ENCODE measurements at regions not wholly inside any gene's neighbourhood (a gene's known extent, or its start where the extent isn't known, plus 50 kb on each side); places are given as distances from the start of the nearest gene placed in this dataset.
"Not testable (repeated sequence)": the region's sequence is repeated elsewhere in the genome, so short reads cannot be mapped to it uniquely, and the experiment has no call there.

DNA sequence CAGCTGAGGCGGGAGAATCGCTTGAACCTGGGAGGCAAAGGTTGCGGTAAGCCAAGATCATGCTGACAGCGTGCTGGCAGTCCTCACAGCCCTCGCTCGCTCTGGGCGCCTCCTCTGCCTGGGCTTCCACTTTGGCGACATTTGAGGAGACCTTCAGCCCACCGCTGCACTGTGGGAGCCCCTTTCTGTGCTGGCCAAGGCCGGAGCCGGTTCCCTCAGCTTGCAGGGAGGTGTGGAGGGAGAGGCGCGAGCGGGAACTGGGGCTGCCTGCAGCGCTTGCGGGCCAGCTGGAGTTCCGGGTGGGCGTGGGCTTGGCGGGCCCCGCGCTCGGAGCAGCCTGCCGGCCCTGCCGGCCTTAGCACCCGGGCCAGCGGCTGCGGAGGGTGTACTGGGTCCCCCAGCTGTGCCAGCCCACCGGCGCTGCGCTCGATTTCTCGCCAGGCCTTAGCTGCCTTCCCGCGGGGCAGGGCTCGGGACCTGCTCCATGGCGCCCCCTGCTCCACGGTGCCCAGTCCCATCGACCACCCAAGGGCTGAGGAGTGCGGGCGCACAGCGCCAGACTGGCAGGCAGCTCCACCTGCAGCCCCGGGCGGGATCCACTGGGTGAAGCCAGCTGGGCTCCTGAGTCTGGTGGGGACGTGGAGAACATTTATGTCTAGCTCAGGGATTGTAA lies 207.2 kb downstream of the MEMO1 start:
- not testable (repeated sequence) for H3K4me3 ChIP-seq; H3K4me2 ChIP-seq; H3K27ac ChIP-seq (ENCODE audit: low read depth); H2AFZ ChIP-seq; H3K79me2 ChIP-seq (replicated peaks; ENCODE audit: insufficient read depth); H3K27me3 ChIP-seq (ENCODE audit: insufficient read depth); H3K36me3 ChIP-seq (ENCODE audit: insufficient read depth); H3K27ac Mint-ChIP-seq; H4K20me1 ChIP-seq (replicated peaks; ENCODE audit: insufficient read depth); H3K9me2 ChIP-seq (ENCODE audit: insufficient read depth); H3K4me3 Mint-ChIP-seq; H3K4me1 ChIP-seq (ENCODE audit: insufficient read depth); H3F3A ChIP-seq (replicated peaks; ENCODE audit: low read depth); H3K36me3 Mint-ChIP-seq (ENCODE audit: low read depth); H3K4me1 Mint-ChIP-seq; H3K27me3 Mint-ChIP-seq (ENCODE audit: insufficient read depth, low read depth, poor library complexity)
- H3K9me3 Mint-ChIP-seq, result peaks cover 19% of the 10 kb centered on the region
- peak; percentile 73 for ATAC-seq
- TF ChIP-seq, protein P1, sequence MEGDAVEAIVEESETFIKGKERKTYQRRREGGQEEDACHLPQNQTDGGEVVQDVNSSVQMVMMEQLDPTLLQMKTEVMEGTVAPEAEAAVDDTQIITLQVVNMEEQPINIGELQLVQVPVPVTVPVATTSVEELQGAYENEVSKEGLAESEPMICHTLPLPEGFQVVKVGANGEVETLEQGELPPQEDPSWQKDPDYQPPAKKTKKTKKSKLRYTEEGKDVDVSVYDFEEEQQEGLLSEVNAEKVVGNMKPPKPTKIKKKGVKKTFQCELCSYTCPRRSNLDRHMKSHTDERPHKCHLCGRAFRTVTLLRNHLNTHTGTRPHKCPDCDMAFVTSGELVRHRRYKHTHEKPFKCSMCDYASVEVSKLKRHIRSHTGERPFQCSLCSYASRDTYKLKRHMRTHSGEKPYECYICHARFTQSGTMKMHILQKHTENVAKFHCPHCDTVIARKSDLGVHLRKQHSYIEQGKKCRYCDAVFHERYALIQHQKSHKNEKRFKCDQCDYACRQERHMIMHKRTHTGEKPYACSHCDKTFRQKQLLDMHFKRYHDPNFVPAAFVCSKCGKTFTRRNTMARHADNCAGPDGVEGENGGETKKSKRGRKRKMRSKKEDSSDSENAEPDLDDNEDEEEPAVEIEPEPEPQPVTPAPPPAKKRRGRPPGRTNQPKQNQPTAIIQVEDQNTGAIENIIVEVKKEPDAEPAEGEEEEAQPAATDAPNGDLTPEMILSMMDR (conservative IDR thresholded peaks at IDR 0.05; ENCODE audit: low read depth in 2 of 2), result peak; percentile 23 to 54; a peak in 2 of 4 replicates
- DNase-seq (ENCODE audit: low spot score), result peak; percentile 11

DNA sequence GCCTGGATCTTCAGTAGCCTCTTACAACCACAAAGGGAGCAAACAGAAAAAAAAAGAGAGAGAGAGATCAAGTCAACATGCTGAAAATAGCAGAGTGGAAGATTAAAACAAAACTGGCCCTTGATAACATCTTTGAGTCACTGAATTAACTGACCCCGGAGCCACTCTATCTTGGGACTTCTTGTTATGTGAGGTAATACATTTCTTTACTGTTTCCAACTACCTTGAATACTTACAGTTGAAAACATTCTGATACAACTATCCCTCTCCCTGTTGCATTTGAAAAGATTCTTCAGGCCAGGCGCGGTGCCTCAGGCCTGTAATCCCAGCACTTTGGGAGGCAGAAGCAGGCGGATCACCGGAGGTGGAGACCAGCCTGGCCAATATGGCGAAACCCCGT lies 208.1 kb downstream of the MEMO1 start:
- Mint-ChIP-seq H3K27ac (no peak overlapping the region), H3K4me3 (no peak overlapping the region), H3K27me3 (ENCODE audit: insufficient read depth, low read depth, poor library complexity) (no peaks in the 10 kb centered on the region), H3K36me3 (ENCODE audit: low read depth) (no peaks in the 10 kb centered on the region; the same call in 2 of the 3 replicates), H3K9me3 (peaks cover 21% of the 10 kb centered on the region), H3K4me1 (peaks cover 11% of the 10 kb centered on the region; the same call in 2 of the 3 replicates)
- no peaks in the 10 kb centered on the region for H3K9me2 ChIP-seq (ENCODE audit: insufficient read depth)
- DNase-seq (ENCODE audit: low spot score) (no peak), ATAC-seq (no peak)
- H3K36me3 ChIP-seq (ENCODE audit: insufficient read depth), result no peaks in the 10 kb centered on the region
- peaks cover 5% of the 10 kb centered on the region; the same call in 1 of the 2 replicates for H3K4me1 ChIP-seq (ENCODE audit: insufficient read depth)
- no peaks in the 10 kb centered on the region for H3F3A ChIP-seq (replicated peaks; ENCODE audit: low read depth)
- peak overlapping the region; percentile 9; the same call in 1 of the 2 replicates for H2AFZ ChIP-seq
- no peaks in the 10 kb centered on the region for H3K79me2 ChIP-seq (replicated peaks; ENCODE audit: insufficient read depth)
- H3K27ac ChIP-seq (ENCODE audit: low read depth), result no peak overlapping the region
- no peak for TF ChIP-seq POLR2AphosphoS5 (IDR thresholded peaks at IDR 0.05; ENCODE audit: low read depth)
- TF ChIP-seq, protein P2, sequence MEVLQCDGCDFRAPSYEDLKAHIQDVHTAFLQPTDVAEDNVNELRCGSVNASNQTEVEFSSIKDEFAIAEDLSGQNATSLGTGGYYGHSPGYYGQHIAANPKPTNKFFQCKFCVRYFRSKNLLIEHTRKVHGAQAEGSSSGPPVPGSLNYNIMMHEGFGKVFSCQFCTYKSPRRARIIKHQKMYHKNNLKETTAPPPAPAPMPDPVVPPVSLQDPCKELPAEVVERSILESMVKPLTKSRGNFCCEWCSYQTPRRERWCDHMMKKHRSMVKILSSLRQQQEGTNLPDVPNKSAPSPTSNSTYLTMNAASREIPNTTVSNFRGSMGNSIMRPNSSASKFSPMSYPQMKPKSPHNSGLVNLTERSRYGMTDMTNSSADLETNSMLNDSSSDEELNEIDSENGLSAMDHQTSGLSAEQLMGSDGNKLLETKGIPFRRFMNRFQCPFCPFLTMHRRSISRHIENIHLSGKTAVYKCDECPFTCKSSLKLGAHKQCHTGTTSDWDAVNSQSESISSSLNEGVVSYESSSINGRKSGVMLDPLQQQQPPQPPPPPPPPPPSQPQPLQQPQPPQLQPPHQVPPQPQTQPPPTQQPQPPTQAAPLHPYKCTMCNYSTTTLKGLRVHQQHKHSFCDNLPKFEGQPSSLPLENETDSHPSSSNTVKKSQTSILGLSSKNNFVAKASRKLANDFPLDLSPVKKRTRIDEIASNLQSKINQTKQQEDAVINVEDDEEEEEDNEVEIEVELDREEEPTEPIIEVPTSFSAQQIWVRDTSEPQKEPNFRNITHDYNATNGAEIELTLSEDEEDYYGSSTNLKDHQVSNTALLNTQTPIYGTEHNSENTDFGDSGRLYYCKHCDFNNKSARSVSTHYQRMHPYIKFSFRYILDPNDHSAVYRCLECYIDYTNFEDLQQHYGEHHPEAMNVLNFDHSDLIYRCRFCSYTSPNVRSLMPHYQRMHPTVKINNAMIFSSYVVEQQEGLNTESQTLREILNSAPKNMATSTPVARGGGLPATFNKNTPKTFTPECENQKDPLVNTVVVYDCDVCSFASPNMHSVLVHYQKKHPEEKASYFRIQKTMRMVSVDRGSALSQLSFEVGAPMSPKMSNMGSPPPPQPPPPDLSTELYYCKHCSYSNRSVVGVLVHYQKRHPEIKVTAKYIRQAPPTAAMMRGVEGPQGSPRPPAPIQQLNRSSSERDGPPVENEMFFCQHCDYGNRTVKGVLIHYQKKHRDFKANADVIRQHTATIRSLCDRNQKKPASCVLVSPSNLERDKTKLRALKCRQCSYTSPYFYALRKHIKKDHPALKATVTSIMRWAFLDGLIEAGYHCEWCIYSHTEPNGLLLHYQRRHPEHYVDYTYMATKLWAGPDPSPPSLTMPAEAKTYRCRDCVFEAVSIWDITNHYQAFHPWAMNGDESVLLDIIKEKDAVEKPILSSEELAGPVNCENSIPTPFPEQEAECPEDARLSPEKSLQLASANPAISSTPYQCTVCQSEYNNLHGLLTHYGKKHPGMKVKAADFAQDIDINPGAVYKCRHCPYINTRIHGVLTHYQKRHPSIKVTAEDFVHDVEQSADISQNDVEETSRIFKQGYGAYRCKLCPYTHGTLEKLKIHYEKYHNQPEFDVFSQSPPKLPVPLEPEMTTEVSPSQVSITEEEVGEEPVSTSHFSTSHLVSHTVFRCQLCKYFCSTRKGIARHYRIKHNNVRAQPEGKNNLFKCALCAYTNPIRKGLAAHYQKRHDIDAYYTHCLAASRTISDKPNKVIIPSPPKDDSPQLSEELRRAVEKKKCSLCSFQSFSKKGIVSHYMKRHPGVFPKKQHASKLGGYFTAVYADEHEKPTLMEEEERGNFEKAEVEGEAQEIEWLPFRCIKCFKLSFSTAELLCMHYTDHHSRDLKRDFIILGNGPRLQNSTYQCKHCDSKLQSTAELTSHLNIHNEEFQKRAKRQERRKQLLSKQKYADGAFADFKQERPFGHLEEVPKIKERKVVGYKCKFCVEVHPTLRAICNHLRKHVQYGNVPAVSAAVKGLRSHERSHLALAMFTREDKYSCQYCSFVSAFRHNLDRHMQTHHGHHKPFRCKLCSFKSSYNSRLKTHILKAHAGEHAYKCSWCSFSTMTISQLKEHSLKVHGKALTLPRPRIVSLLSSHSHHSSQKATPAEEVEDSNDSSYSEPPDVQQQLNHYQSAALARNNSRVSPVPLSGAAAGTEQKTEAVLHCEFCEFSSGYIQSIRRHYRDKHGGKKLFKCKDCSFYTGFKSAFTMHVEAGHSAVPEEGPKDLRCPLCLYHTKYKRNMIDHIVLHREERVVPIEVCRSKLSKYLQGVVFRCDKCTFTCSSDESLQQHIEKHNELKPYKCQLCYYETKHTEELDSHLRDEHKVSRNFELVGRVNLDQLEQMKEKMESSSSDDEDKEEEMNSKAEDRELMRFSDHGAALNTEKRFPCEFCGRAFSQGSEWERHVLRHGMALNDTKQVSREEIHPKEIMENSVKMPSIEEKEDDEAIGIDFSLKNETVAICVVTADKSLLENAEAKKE (CRISPR knock-in tag; IDR thresholded peaks at IDR 0.05), result no peak
- TF ChIP-seq CREB1 (CRISPR knock-in tag; IDR thresholded peaks at IDR 0.05; ENCODE audit: low read depth), result no peak
- TF ChIP-seq, protein P3, sequence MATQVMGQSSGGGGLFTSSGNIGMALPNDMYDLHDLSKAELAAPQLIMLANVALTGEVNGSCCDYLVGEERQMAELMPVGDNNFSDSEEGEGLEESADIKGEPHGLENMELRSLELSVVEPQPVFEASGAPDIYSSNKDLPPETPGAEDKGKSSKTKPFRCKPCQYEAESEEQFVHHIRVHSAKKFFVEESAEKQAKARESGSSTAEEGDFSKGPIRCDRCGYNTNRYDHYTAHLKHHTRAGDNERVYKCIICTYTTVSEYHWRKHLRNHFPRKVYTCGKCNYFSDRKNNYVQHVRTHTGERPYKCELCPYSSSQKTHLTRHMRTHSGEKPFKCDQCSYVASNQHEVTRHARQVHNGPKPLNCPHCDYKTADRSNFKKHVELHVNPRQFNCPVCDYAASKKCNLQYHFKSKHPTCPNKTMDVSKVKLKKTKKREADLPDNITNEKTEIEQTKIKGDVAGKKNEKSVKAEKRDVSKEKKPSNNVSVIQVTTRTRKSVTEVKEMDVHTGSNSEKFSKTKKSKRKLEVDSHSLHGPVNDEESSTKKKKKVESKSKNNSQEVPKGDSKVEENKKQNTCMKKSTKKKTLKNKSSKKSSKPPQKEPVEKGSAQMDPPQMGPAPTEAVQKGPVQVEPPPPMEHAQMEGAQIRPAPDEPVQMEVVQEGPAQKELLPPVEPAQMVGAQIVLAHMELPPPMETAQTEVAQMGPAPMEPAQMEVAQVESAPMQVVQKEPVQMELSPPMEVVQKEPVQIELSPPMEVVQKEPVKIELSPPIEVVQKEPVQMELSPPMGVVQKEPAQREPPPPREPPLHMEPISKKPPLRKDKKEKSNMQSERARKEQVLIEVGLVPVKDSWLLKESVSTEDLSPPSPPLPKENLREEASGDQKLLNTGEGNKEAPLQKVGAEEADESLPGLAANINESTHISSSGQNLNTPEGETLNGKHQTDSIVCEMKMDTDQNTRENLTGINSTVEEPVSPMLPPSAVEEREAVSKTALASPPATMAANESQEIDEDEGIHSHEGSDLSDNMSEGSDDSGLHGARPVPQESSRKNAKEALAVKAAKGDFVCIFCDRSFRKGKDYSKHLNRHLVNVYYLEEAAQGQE (IDR thresholded peaks at IDR 0.05; ENCODE audit: unreplicated experiment), result no peak
- no peak for TF ChIP-seq EZH2 (IDR thresholded peaks at IDR 0.05; ENCODE audit: low read depth, unreplicated experiment)
- TF ChIP-seq STAT1 (IDR thresholded peaks at IDR 0.05; ENCODE audit: unreplicated experiment), result no peak
- no peak for TF ChIP-seq EZH2phosphoT487 (IDR thresholded peaks at IDR 0.05; ENCODE audit: unreplicated experiment)
- no peak overlapping the region for H3K4me3 ChIP-seq
- no peaks in the 10 kb centered on the region for H3K27me3 ChIP-seq (ENCODE audit: insufficient read depth)
- no peaks in the 10 kb centered on the region for H4K20me1 ChIP-seq (replicated peaks; ENCODE audit: insufficient read depth)
- H3K4me2 ChIP-seq, result no peak overlapping the region
